Neural cell (in vitro differentiated cells): ENCODE measurements at regions not wholly inside any gene's neighbourhood (a gene's known extent, or its start where the extent isn't known, plus 50 kb on each side); places are given as distances from the start of the nearest gene placed in this dataset.

Experiments
- H2AFZ ChIP-seq: fragments of 200-600, 300-800 bp; sonication (generic), shearing (Covaris generic); 2 replicates; pipeline ENCODE4 v1.6.0; 2014; ENCODE audit warnings: low read depth, mild to moderate bottlenecking, antibody characterized with exemption, low read length, moderate library complexity
- H3F3A ChIP-seq: fragments of 200-600 bp; shearing (Covaris generic); 2 replicates; pipeline ENCODE4 v1.6.1; 2016; ENCODE audit warnings: mild to moderate bottlenecking, moderate library complexity, mixed read lengths, antibody characterized with exemption, low read length; ENCODE audit not compliant: insufficient read depth, poor library complexity, severe bottlenecking
- H3K27ac ChIP-seq: fragments of 200-600, 300-800 bp; sonication (generic), shearing (Covaris generic); 2 replicates; pipeline ENCODE4 v1.5.1; 2014; ENCODE audit warnings: mild to moderate bottlenecking, low read length, moderate library complexity
- H3K27me3 ChIP-seq: fragments of 300-800, 200-600 bp; sonication (generic), shearing (Covaris generic); 2 replicates; pipeline ENCODE4 v1.6.0; 2014; ENCODE audit warnings: mild to moderate bottlenecking, low read depth, low read length, moderate library complexity; ENCODE audit not compliant: insufficient read depth
- H3K36me3 ChIP-seq: fragments of 300-800, 200-600 bp; sonication (generic), shearing (Covaris generic); 2 replicates; pipeline ENCODE4 v1.5.1; 2014; ENCODE audit warnings: mild to moderate bottlenecking, antibody characterized with exemption, low read length, moderate library complexity; ENCODE audit not compliant: insufficient read depth
- H3K4me2 ChIP-seq: fragments of 300-800, 200-600 bp; sonication (generic), shearing (Covaris generic); 2 replicates; pipeline ENCODE4 v1.6.0; 2014; ENCODE audit warnings: mild to moderate bottlenecking, low read length
- H3K4me3 ChIP-seq: fragments of 300-800, 200-600 bp; sonication (generic), shearing (Covaris generic); 2 replicates; pipeline ENCODE4 v1.5.1; 2014; ENCODE audit warnings: mild to moderate bottlenecking, low read length, moderate library complexity
- H3K79me2 ChIP-seq: fragments of 200-600 bp; shearing (Covaris generic); replicated peaks from 2 replicates; pipeline ENCODE4 v1.6.0; 2014; ENCODE audit warnings: mild to moderate bottlenecking, low read length, moderate library complexity; ENCODE audit not compliant: insufficient read depth
- H3K9ac ChIP-seq: fragments of 300-800, 200-600 bp; sonication (generic), shearing (Covaris generic); 2 replicates; pipeline ENCODE4 v1.6.1; 2016; ENCODE audit warnings: mild to moderate bottlenecking, low read length, mixed read lengths
- H3K9me2 ChIP-seq: fragments of 200-600 bp; shearing (Covaris generic); 2 replicates; pipeline ENCODE4 v1.6.1; 2016; ENCODE audit warnings: mild to moderate bottlenecking, low read length, mixed read lengths; ENCODE audit not compliant: insufficient read depth
- H3K9me3 ChIP-seq: fragments of 200-600, 300-800 bp; sonication (generic), shearing (Covaris generic); 2 replicates; pipeline ENCODE4 v1.6.1; 2016; ENCODE audit warnings: mild to moderate bottlenecking, mixed run types, low read length, moderate library complexity, mixed read lengths
- H4K20me1 ChIP-seq: fragments of 200-600 bp; shearing (Covaris generic); 2 replicates; pipeline ENCODE4 v1.6.1; 2016; ENCODE audit warnings: mild to moderate bottlenecking, mixed run types; ENCODE audit not compliant: insufficient read depth
- EP300 ChIP-seq: fragments of 450-650 bp; conservative IDR thresholded peaks from 2 replicates; pipeline ENCODE4 v1.6.1; 2014; ENCODE audit warnings: antibody characterized with exemption, mild to moderate bottlenecking, moderate library complexity; ENCODE audit not compliant: poor library complexity, severe bottlenecking
- EZH2 ChIP-seq: fragments of 200-600, 300-800 bp; shearing (Covaris generic), sonication (generic); IDR thresholded peaks from 2 replicates; pipeline ENCODE4 v1.6.1; 2014; ENCODE audit warnings: antibody characterized with exemption, low read length, borderline replicate concordance, mild to moderate bottlenecking; ENCODE audit not compliant: insufficient read depth, poor library complexity, severe bottlenecking
- MXI1 ChIP-seq: fragments of 450-650 bp; conservative IDR thresholded peaks from 2 replicates; pipeline ENCODE4 v1.6.1; 2014; ENCODE audit warnings: antibody characterized with exemption, mild to moderate bottlenecking; ENCODE audit not compliant: poor library complexity, severe bottlenecking
- POLR2AphosphoS5 ChIP-seq: IDR thresholded peaks from 2 replicates; pipeline ENCODE4 v1.6.1; 2012
- RAD21 ChIP-seq: fragments of 450-650 bp; conservative IDR thresholded peaks from 2 replicates; pipeline ENCODE4 v1.6.1; 2014; ENCODE audit warnings: antibody characterized with exemption, mild to moderate bottlenecking, moderate library complexity
- REST ChIP-seq: IDR thresholded peaks from 2 replicates; pipeline ENCODE4 v1.6.1; 2012; ENCODE audit warnings: borderline replicate concordance
- SMC3 ChIP-seq: fragments of 450-650 bp; conservative IDR thresholded peaks from 2 replicates; pipeline ENCODE4 v1.6.1; 2014; ENCODE audit warnings: antibody characterized with exemption, mild to moderate bottlenecking, moderate library complexity; ENCODE audit not compliant: poor library complexity
- TAF1 ChIP-seq: IDR thresholded peaks from 2 replicates; pipeline ENCODE4 v1.6.1; 2012; ENCODE audit warnings: low read depth
- TF ChIP-seq, protein P1 (sequence below): fragments of 450-650 bp; IDR thresholded peaks from 2 replicates; pipeline ENCODE4 v1.5.1; 2014; ENCODE audit warnings: antibody characterized with exemption, mild to moderate bottlenecking, moderate library complexity; ENCODE audit not compliant: poor library complexity, severe bottlenecking

DNA sequence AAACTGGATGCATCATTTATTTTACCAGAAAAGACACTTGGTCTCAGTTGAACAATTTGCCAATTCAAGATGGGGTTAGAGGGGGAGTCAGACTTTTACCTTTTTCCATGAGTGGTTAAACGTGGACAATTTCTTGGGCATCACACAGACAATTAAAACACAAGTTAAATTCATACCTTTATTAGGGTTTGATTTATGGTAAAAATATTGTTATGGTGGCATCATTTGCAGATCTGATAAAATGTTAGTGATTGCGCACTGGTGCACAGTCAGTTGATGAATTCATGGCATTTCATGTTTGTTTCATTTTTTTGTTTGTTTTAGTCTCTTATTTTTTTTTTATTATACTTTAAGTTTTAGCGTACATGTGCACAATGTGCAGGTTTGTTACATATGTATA, 399.9 kb downstream of the DOK5 start:
- Histone ChIP-seq H3K27me3 (no peaks in the 10 kb centered on the region), H3K9me3 (no peaks in the 10 kb centered on the region), H3K36me3 (no peaks in the 10 kb centered on the region), H4K20me1 (no peaks in the 10 kb centered on the region), H3K27ac (no peak overlapping the region), H3K79me2 (no peaks in the 10 kb centered on the region), H3K4me3 (no peak overlapping the region), H3K9ac (no peak overlapping the region), H2AFZ (no peak overlapping the region), H3K9me2 (no peaks in the 10 kb centered on the region), H3F3A (no peaks in the 10 kb centered on the region), H3K4me2 (no peak overlapping the region)
- no peak for TF ChIP-seq SMC3
- no peak for TF ChIP-seq EZH2
- TF ChIP-seq EP300 = no peak
- TF ChIP-seq, protein P1, sequence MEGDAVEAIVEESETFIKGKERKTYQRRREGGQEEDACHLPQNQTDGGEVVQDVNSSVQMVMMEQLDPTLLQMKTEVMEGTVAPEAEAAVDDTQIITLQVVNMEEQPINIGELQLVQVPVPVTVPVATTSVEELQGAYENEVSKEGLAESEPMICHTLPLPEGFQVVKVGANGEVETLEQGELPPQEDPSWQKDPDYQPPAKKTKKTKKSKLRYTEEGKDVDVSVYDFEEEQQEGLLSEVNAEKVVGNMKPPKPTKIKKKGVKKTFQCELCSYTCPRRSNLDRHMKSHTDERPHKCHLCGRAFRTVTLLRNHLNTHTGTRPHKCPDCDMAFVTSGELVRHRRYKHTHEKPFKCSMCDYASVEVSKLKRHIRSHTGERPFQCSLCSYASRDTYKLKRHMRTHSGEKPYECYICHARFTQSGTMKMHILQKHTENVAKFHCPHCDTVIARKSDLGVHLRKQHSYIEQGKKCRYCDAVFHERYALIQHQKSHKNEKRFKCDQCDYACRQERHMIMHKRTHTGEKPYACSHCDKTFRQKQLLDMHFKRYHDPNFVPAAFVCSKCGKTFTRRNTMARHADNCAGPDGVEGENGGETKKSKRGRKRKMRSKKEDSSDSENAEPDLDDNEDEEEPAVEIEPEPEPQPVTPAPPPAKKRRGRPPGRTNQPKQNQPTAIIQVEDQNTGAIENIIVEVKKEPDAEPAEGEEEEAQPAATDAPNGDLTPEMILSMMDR = no peak
- no peak for TF ChIP-seq MXI1
- TF ChIP-seq RAD21 = no peak
- no peak for TF ChIP-seq REST
- TF ChIP-seq POLR2AphosphoS5 = no peak
- no peak for TF ChIP-seq TAF1

DNA sequence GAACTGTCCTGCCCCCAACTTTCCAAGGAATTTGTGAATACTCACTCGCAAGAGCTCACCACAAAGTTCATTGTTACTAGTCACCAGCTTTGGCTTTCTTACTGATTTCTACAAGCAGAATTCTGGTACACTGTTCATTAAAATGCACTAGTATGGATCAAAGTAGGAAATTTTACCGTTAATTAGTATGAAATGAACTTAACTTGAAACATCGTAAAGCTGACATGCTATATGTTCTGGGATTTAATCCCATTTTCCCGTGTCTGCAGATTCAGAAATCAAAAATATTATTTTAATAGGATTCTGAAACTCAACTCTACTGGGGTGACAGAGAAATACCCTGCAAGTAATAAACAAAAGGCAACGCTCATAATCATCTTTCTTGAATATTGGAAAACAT, 399.3 kb downstream of the DOK5 start:
- Histone ChIP-seq H3K27ac (no peak overlapping the region), H4K20me1 (no peaks in the 10 kb centered on the region), H3K9me2 (no peaks in the 10 kb centered on the region), H3K27me3 (no peaks in the 10 kb centered on the region), H3K4me3 (no peak overlapping the region), H3K9ac (no peak overlapping the region), H2AFZ (no peak overlapping the region), H3K79me2 (no peaks in the 10 kb centered on the region), H3K36me3 (no peaks in the 10 kb centered on the region), H3F3A (no peaks in the 10 kb centered on the region), H3K4me2 (no peak overlapping the region), H3K9me3 (no peaks in the 10 kb centered on the region)
- TF ChIP-seq EP300 (no peak), SMC3 (no peak), REST (no peak), RAD21 (no peak), TAF1 (no peak), EZH2 (no peak)
